CD4-positive, CD25-positive, alpha-beta regulatory T cell (primary cell): ENCODE measurements at regions not wholly inside any gene's neighbourhood (a gene's known extent, or its start where the extent isn't known, plus 50 kb on each side); places are given as distances from the start of the nearest gene placed in this dataset.
A peak's percentile ranks its signal among the peaks of the same experiment; 100 is the strongest.

Source experiments
- ATAC-seq, 2 donors: fragments of 150-1000 bp; cut with Tn5 transposase; one replicate each; pipeline ENCODE4 v1.10.0; 2021; ENCODE audit warnings: low read depth in 2 of 2, moderate number of reproducible peaks in 2 of 2, moderate library complexity in 1 of 2
- DNase-seq, 3 donors: peaks; one replicate each; pipeline versions ENCODE4 v3.0.0 to v3.0.0-alpha.2; 2012 to 2022; ENCODE audit warnings: mixed read lengths in 1 of 3
- H3K27ac ChIP-seq: one replicate; pipeline ENCODE4 v1.7.0; 2013; ENCODE audit warnings: mild to moderate bottlenecking, low read length; ENCODE audit not compliant: insufficient read depth, poor library complexity, severe bottlenecking
- H3K27me3 ChIP-seq: one replicate; pipeline ENCODE4 v1.7.0; 2013; ENCODE audit warnings: low read length; ENCODE audit not compliant: control insufficient read depth, insufficient read depth
- H3K36me3 ChIP-seq: one replicate; pipeline ENCODE4 v1.7.0; 2013; ENCODE audit warnings: mild to moderate bottlenecking, low read length, moderate library complexity; ENCODE audit not compliant: control insufficient read depth, insufficient read depth
- H3K4me1 ChIP-seq: 2 replicates; pipeline ENCODE4 v1.7.0; 2013; ENCODE audit warnings: mild to moderate bottlenecking, low read length; ENCODE audit not compliant: insufficient read depth, control insufficient read depth, poor library complexity, severe bottlenecking
- H3K4me3 ChIP-seq: one replicate; pipeline ENCODE4 v1.7.0; 2013; ENCODE audit warnings: low read depth, mild to moderate bottlenecking, low read length, moderate library complexity
- H3K9me3 ChIP-seq, 2 experiments: 1 replicate in 1 of 2; 2 replicates in 1 of 2; pipeline ENCODE4 v1.7.0; 2013; ENCODE audit warnings: low read length in 2 of 2, mild to moderate bottlenecking in 1 of 2, moderate library complexity in 1 of 2; ENCODE audit not compliant: control insufficient read depth in 2 of 2
- H3K27ac Mint-ChIP-seq, 3 donors: one replicate each; pipeline ENCODE4 v1.8.0; 2020 to 2022; ENCODE audit warnings: mild to moderate bottlenecking in 3 of 3, mixed read lengths in 3 of 3, moderate library complexity in 2 of 3
- H3K27me3 Mint-ChIP-seq: one replicate; pipeline ENCODE4 v1.8.0; 2022; ENCODE audit warnings: mild to moderate bottlenecking, mixed read lengths
- H3K36me3 Mint-ChIP-seq: one replicate; pipeline ENCODE4 v1.8.0; 2020; ENCODE audit warnings: mixed read lengths
- H3K4me1 Mint-ChIP-seq, 4 donors: one replicate each; pipeline ENCODE4 v1.8.0; 2020 to 2022; ENCODE audit warnings: mixed read lengths in 4 of 4, mild to moderate bottlenecking in 1 of 4
- H3K4me3 Mint-ChIP-seq, 4 donors: one replicate each; pipeline ENCODE4 v1.8.0; 2020 to 2022; ENCODE audit warnings: mild to moderate bottlenecking in 4 of 4, mixed read lengths in 4 of 4, moderate library complexity in 3 of 4
- H3K9me3 Mint-ChIP-seq, 7 donors: one replicate each; pipeline ENCODE4 v1.8.0; 2020 to 2022; ENCODE audit warnings: mixed read lengths in 7 of 7, mild to moderate bottlenecking in 3 of 7, moderate library complexity in 2 of 7

DNA sequence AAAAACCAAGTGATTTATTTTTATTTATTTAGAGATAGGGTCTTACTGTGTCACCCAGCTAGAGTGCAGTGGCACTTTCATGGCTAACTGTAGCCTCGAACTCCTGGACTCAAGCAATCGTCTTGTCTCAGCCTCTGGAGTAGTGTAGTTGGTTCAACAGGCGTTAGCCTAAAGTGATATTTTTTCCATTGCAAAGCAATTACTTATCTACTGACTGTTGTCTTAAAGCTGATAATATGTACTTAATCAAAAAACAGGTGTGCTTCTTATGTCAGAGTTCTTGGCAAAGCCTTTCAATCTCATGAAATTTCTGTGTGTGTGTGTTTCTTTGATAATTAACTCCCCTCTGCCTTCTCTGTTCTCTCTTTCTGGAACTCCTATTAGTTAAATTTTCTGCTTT lies 62.4 kb upstream of the DUSP10 start:
- no peaks in the 10 kb centered on the region for H3K27me3 ChIP-seq
- Mint-ChIP-seq H3K9me3 (peaks cover 0 to 3% (median 0%) of the 10 kb centered on the region in 7 donors), H3K4me3 (no peak overlapping the region), H3K27me3 (no peaks in the 10 kb centered on the region), H3K27ac (no peak overlapping the region), H3K36me3 (no peaks in the 10 kb centered on the region), H3K4me1 (peaks cover 5 to 14% (median 10%) of the 10 kb centered on the region in 4 donors)
- H3K36me3 ChIP-seq, result no peaks in the 10 kb centered on the region
- H3K4me3 ChIP-seq, result no peak overlapping the region
- H3K27ac ChIP-seq, result no peak overlapping the region
- H3K9me3 ChIP-seq, result peaks cover 0 to 3% of the 10 kb centered on the region in 2 experiments
- peaks cover 9% of the 10 kb centered on the region for H3K4me1 ChIP-seq
- no peak for ATAC-seq
- no peak for DNase-seq

GRCh38 chr1:221801773-221802516 lies 60.1 kb upstream of the DUSP10 start:
- DNase-seq (no peak), ATAC-seq (no peak)
- Histone ChIP-seq H3K36me3 (no peaks in the 10 kb centered on the region), H3K27me3 (no peaks in the 10 kb centered on the region), H3K9me3 (peaks cover 0 to 3% of the 10 kb centered on the region in 2 experiments), H3K27ac (no peak overlapping the region), H3K4me3 (no peak overlapping the region), H3K4me1 (peaks cover 4% of the 10 kb centered on the region)
- peaks cover 0 to 9% (median 5%) of the 10 kb centered on the region in 4 donors for H3K4me1 Mint-ChIP-seq
- peaks cover 0 to 2% (median 0%) of the 10 kb centered on the region in 7 donors for H3K9me3 Mint-ChIP-seq
- H3K36me3 Mint-ChIP-seq, result no peaks in the 10 kb centered on the region
- no peak overlapping the region for H3K27ac Mint-ChIP-seq
- H3K27me3 Mint-ChIP-seq, result no peaks in the 10 kb centered on the region
- H3K4me3 Mint-ChIP-seq, result no peak overlapping the region

GRCh38 chr1:221801251-221801661 lies 59.4 kb upstream of the DUSP10 start:
- H3K9me3 ChIP-seq, result peaks cover 0 to 3% of the 10 kb centered on the region in 2 experiments
- no peaks in the 10 kb centered on the region for H3K27me3 Mint-ChIP-seq
- H3K27ac Mint-ChIP-seq, result no peak overlapping the region
- H3K4me3 ChIP-seq, result no peak overlapping the region
- peaks cover 0 to 9% (median 5%) of the 10 kb centered on the region in 4 donors for H3K4me1 Mint-ChIP-seq
- no peaks in the 10 kb centered on the region for H3K27me3 ChIP-seq
- H3K4me3 Mint-ChIP-seq, result no peak overlapping the region
- no peaks in the 10 kb centered on the region for H3K36me3 ChIP-seq
- H3K9me3 Mint-ChIP-seq, result peaks cover 0 to 2% (median 0%) of the 10 kb centered on the region in 7 donors
- no peak overlapping the region for H3K27ac ChIP-seq
- H3K4me1 ChIP-seq, result peaks cover 4% of the 10 kb centered on the region
- DNase-seq (peak in 1 of 3 donors; percentile 18), ATAC-seq (peak; percentile 80 to 88)
- no peaks in the 10 kb centered on the region for H3K36me3 Mint-ChIP-seq

DNA sequence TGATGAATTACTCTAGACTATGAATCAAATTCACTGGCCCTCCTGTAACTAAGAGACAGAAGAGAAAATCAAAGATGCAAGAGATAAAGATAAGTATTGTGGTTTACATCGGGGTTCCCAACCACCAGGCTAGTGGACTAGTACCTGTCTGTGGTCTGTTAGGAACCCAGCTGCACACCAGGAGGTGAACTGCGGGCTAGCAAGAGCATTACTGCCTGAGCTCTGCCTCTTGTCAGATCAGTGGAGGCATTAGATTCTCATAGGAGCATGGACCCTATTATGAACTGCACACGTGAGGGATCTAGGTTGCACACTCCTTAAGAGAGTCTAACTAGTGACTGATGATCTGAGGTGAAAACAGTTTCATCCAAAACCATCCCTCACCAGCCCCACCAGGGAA lies 58.9 kb upstream of the DUSP10 start:
- Mint-ChIP-seq H3K4me3 (no peak overlapping the region), H3K36me3 (no peaks in the 10 kb centered on the region), H3K4me1 (peaks cover 0 to 9% (median 5%) of the 10 kb centered on the region in 4 donors), H3K27ac (no peak overlapping the region), H3K27me3 (no peaks in the 10 kb centered on the region), H3K9me3 (peaks cover 0 to 2% (median 0%) of the 10 kb centered on the region in 7 donors)
- H3K4me3 ChIP-seq, result no peak overlapping the region
- peak in 1 of 3 donors; percentile 36 for DNase-seq
- ATAC-seq, result peak; percentile 8 to 25
- H3K4me1 ChIP-seq, result peaks cover 4% of the 10 kb centered on the region
- no peak overlapping the region for H3K27ac ChIP-seq
- no peaks in the 10 kb centered on the region for H3K36me3 ChIP-seq
- peaks cover 0 to 3% of the 10 kb centered on the region in 2 experiments for H3K9me3 ChIP-seq
- no peaks in the 10 kb centered on the region for H3K27me3 ChIP-seq

- Histone ChIP-seq H3K4me1 (peaks cover 4% of the 10 kb centered on the region), H3K27ac (no peak overlapping the region), H3K27me3 (no peaks in the 10 kb centered on the region), H3K36me3 (no peaks in the 10 kb centered on the region), H3K4me3 (no peak overlapping the region), H3K9me3 (peaks cover 0 to 3% of the 10 kb centered on the region in 2 experiments)
- Mint-ChIP-seq H3K27me3 (no peaks in the 10 kb centered on the region), H3K27ac (no peak overlapping the region), H3K4me1 (peaks cover 0 to 21% (median 9%) of the 10 kb centered on the region in 4 donors), H3K9me3 (peaks cover 0 to 6% (median 0%) of the 10 kb centered on the region in 7 donors), H3K4me3 (no peak overlapping the region), H3K36me3 (no peaks in the 10 kb centered on the region)
- ATAC-seq, result no peak
- no peak for DNase-seq
These were observed 55.6 kb upstream of the DUSP10 start for GRCh38 chr1:221797506-221797905.

- peaks cover 4% of the 10 kb centered on the region for H3K4me1 ChIP-seq
- Mint-ChIP-seq H3K27ac (no peak overlapping the region), H3K4me3 (no peak overlapping the region), H3K36me3 (no peaks in the 10 kb centered on the region), H3K4me1 (peaks cover 0 to 21% (median 9%) of the 10 kb centered on the region in 4 donors), H3K9me3 (peaks cover 0 to 6% (median 0%) of the 10 kb centered on the region in 7 donors), H3K27me3 (no peaks in the 10 kb centered on the region)
- no peak for DNase-seq
- peaks cover 0 to 3% of the 10 kb centered on the region in 2 experiments for H3K9me3 ChIP-seq
- no peak overlapping the region for H3K27ac ChIP-seq
- no peak for ATAC-seq
- no peaks in the 10 kb centered on the region for H3K36me3 ChIP-seq
- no peaks in the 10 kb centered on the region for H3K27me3 ChIP-seq
- H3K4me3 ChIP-seq, result no peak overlapping the region
These were observed 54.8 kb upstream of the DUSP10 start for GRCh38 chr1:221796700-221797099.

- H3K9me3 ChIP-seq, result peaks cover 0 to 3% of the 10 kb centered on the region in 2 experiments
- H3K4me3 ChIP-seq, result no peak overlapping the region
- no peak for ATAC-seq
- Mint-ChIP-seq H3K9me3 (peaks cover 0 to 5% (median 0%) of the 10 kb centered on the region in 7 donors), H3K4me1 (peaks cover 0 to 14% (median 4%) of the 10 kb centered on the region in 4 donors), H3K36me3 (no peaks in the 10 kb centered on the region), H3K4me3 (no peak overlapping the region), H3K27me3 (no peaks in the 10 kb centered on the region), H3K27ac (no peak overlapping the region)
- H3K27ac ChIP-seq, result no peak overlapping the region
- H3K27me3 ChIP-seq, result no peaks in the 10 kb centered on the region
- H3K4me1 ChIP-seq, result no peaks in the 10 kb centered on the region
- H3K36me3 ChIP-seq, result no peaks in the 10 kb centered on the region
- no peak for DNase-seq
These were observed 53.5 kb upstream of the DUSP10 start for GRCh38 chr1:221795380-221795779.

GRCh38 chr1:221794935-221795334 lies 53.0 kb upstream of the DUSP10 start:
- DNase-seq (no peak), ATAC-seq (no peak)
- Histone ChIP-seq H3K27ac (no peak overlapping the region), H3K4me1 (no peaks in the 10 kb centered on the region), H3K27me3 (no peaks in the 10 kb centered on the region), H3K4me3 (no peak overlapping the region), H3K36me3 (no peaks in the 10 kb centered on the region), H3K9me3 (peaks cover 0 to 3% of the 10 kb centered on the region in 2 experiments)
- Mint-ChIP-seq H3K27me3 (no peaks in the 10 kb centered on the region), H3K27ac (peak overlapping the region in 1 of 3 donors; percentile 1), H3K9me3 (peaks cover 0 to 4% (median 0%) of the 10 kb centered on the region in 7 donors), H3K36me3 (no peaks in the 10 kb centered on the region), H3K4me3 (no peak overlapping the region), H3K4me1 (peaks cover 0 to 12% (median 4%) of the 10 kb centered on the region in 4 donors)
